ENCODE measurements at regions not wholly inside any gene's neighbourhood (a gene's known extent, or its start where the extent isn't known, plus 50 kb on each side); places are given as distances from the start of the nearest gene placed in this dataset.

GRCh38 chr5:164439799-164440198 is 934.4 kb downstream of the MAT2B start:
- H3K4me3 ChIP-seq (ENCODE audit: low read depth, low read length) = no peak overlapping the region
- no peak for TF ChIP-seq CTCF (IDR thresholded peaks at IDR 0.05; ENCODE audit: insufficient read depth, low read length)
- no peak for DNase-seq (ENCODE audit: low read depth)

GRCh38 chr5:164449460-164449859 is 944.0 kb downstream of the MAT2B start:
- no peak for TF ChIP-seq CTCF (IDR thresholded peaks at IDR 0.05; ENCODE audit: insufficient read depth, low read length)
- no peak overlapping the region for H3K4me3 ChIP-seq (ENCODE audit: low read depth, low read length)
- no peak for DNase-seq (ENCODE audit: low read depth)

- no peak for TF ChIP-seq CTCF (IDR thresholded peaks at IDR 0.05; ENCODE audit: insufficient read depth, low read length)
- no peak for DNase-seq (ENCODE audit: low read depth)
Measured at GRCh38 chr5:164466033-164466432, 960.6 kb downstream of the MAT2B start.

GRCh38 chr5:164470312-164470711 is 964.9 kb downstream of the MAT2B start:
- no peak overlapping the region for H3K4me3 ChIP-seq (ENCODE audit: low read depth, low read length)
- no peak for TF ChIP-seq CTCF (IDR thresholded peaks at IDR 0.05; ENCODE audit: insufficient read depth, low read length)
- peak; percentile 7 for DNase-seq (ENCODE audit: low read depth)

More at GRCh38 chr5:164466033-164466432, 960.6 kb downstream of the MAT2B start:
- H3K4me3 ChIP-seq (ENCODE audit: low read depth, low read length) = no peak overlapping the region

- H3K4me3 ChIP-seq (ENCODE audit: low read depth, low read length) = no peak overlapping the region
- TF ChIP-seq CTCF (IDR thresholded peaks at IDR 0.05; ENCODE audit: insufficient read depth, low read length) = no peak
Measured at GRCh38 chr5:164472165-164472564, 966.7 kb downstream of the MAT2B start.

GRCh38 chr5:164475339-164475977 is 970.0 kb downstream of the MAT2B start:
- H3K4me3 ChIP-seq (ENCODE audit: low read depth, low read length) = no peak overlapping the region
- peak; percentile 73 for TF ChIP-seq CTCF (IDR thresholded peaks at IDR 0.05; ENCODE audit: insufficient read depth, low read length)
- DNase-seq (ENCODE audit: low read depth) = peak; percentile 78

More at GRCh38 chr5:164472165-164472564, 966.7 kb downstream of the MAT2B start:
- DNase-seq (ENCODE audit: low read depth) = no peak

GRCh38 chr5:164481270-164481669 is 975.9 kb downstream of the MAT2B start:
- DNase-seq (ENCODE audit: low read depth) = no peak
- no peak overlapping the region for H3K4me3 ChIP-seq (ENCODE audit: low read depth, low read length)
- no peak for TF ChIP-seq CTCF (IDR thresholded peaks at IDR 0.05; ENCODE audit: insufficient read depth, low read length)
